ENCODE measurements at regions not wholly inside any gene's neighbourhood (a gene's known extent, or its start where the extent isn't known, plus 50 kb on each side); places are given as distances from the start of the nearest gene placed in this dataset.

GRCh38 chr2:238726670-238727584 is 121.0 kb upstream of the TWIST2 start:
- DNase-seq, result no peak

GRCh38 chr2:238727585-238728329 is 120.1 kb upstream of the TWIST2 start:
- DNase-seq, result no peak

- DNase-seq, result no peak
Observed at GRCh38 chr2:238728330-238729260, 119.3 kb upstream of the TWIST2 start.

- no peak for DNase-seq
Observed at GRCh38 chr2:238729261-238729935, 118.5 kb upstream of the TWIST2 start.

- no peak for DNase-seq
Observed at GRCh38 chr2:238730001-238730669, 117.8 kb upstream of the TWIST2 start.

GRCh38 chr2:238730881-238731280 is 117.0 kb upstream of the TWIST2 start:
- no peak for DNase-seq

GRCh38 chr2:238731961-238732360 is 115.9 kb upstream of the TWIST2 start:
- no peak for DNase-seq

- DNase-seq, result no peak
Observed at GRCh38 chr2:238738917-238739316, 109.0 kb upstream of the TWIST2 start.

GRCh38 chr2:238739668-238740067 is 108.2 kb upstream of the TWIST2 start:
- DNase-seq, result no peak

- DNase-seq, result no peak
Observed at GRCh38 chr2:238741277-238741676, 106.6 kb upstream of the TWIST2 start.

- DNase-seq, result no peak
Observed at GRCh38 chr2:238742066-238742465, 105.8 kb upstream of the TWIST2 start.

GRCh38 chr2:238742664-238743063 is 105.2 kb upstream of the TWIST2 start:
- no peak for DNase-seq

GRCh38 chr2:238743243-238744065 is 104.4 kb upstream of the TWIST2 start:
- no peak for DNase-seq

GRCh38 chr2:238744951-238745350 is 102.9 kb upstream of the TWIST2 start:
- DNase-seq, result no peak

GRCh38 chr2:238745997-238746396 is 101.9 kb upstream of the TWIST2 start:
- no peak for DNase-seq

- no peak for DNase-seq
Observed at GRCh38 chr2:238747114-238747513, 100.8 kb upstream of the TWIST2 start.

- no peak for DNase-seq
Observed at GRCh38 chr2:238747557-238747956, 100.3 kb upstream of the TWIST2 start.

GRCh38 chr2:238750212-238750904 is 97.5 kb upstream of the TWIST2 start:
- no peak for DNase-seq

GRCh38 chr2:238754259-238754658 is 93.6 kb upstream of the TWIST2 start:
- no peak for DNase-seq

- DNase-seq, result no peak
Observed at GRCh38 chr2:238761868-238762267, 86.0 kb upstream of the TWIST2 start.
